Mucosa of descending colon (tissue), 3 donors: ENCODE measurements at regions not wholly inside any gene's neighbourhood (a gene's known extent, or its start where the extent isn't known, plus 50 kb on each side); places are given as distances from the start of the nearest gene placed in this dataset.

Source experiments
- ATAC-seq: fragments of 200-7000 bp; cut with Tn5 transposase; one replicate; pipeline ENCODE4 v1.9.1; 2020; ENCODE audit warnings: mild to moderate bottlenecking, moderate library complexity
- DNase-seq, 3 donors: peaks; one replicate each; pipeline ENCODE4 v3.0.0-alpha.2; 2020
- H3K36me3 ChIP-seq: fragments of 200-600 bp; one replicate; pipeline ENCODE4 v1.8.0; 2021; ENCODE audit warnings: low read depth, mild to moderate bottlenecking
- H3K4me1 ChIP-seq: fragments of 200-600 bp; one replicate; pipeline ENCODE4 v1.8.0; 2021; ENCODE audit warnings: low read depth, mild to moderate bottlenecking
- H3K4me3 ChIP-seq: fragments of 200-600 bp; one replicate; pipeline ENCODE4 v1.8.0; 2021; ENCODE audit warnings: mild to moderate bottlenecking
- H3K9me3 ChIP-seq: fragments of 200-600 bp; one replicate; pipeline ENCODE4 v1.8.0; 2021; ENCODE audit warnings: mild to moderate bottlenecking
- CTCF ChIP-seq: fragments of 200-600 bp; IDR thresholded peaks from one replicate; pipeline ENCODE4 v1.8.0; 2022; ENCODE audit warnings: antibody characterized with exemption, mild to moderate bottlenecking
- intact Hi-C, 2 donors: fragments of 100-400 bp; cut with DNase I in 1 of 2; cut with micrococcal nuclease in 1 of 2; formaldehyde crosslinking; loops; one replicate each; pipeline versions ENCODE4 v1.11.0 to v1.11.1; 2022; cut with DNase I, micrococcal nuclease
- donor health status: DM: no; HTN: no; CAD: no; lungs with moderate emphysema.
- donor health status: DM: no; HTN: no; CAD: no.
- donor health status: DM: no; HTN: yes; CAD: no.

DNA sequence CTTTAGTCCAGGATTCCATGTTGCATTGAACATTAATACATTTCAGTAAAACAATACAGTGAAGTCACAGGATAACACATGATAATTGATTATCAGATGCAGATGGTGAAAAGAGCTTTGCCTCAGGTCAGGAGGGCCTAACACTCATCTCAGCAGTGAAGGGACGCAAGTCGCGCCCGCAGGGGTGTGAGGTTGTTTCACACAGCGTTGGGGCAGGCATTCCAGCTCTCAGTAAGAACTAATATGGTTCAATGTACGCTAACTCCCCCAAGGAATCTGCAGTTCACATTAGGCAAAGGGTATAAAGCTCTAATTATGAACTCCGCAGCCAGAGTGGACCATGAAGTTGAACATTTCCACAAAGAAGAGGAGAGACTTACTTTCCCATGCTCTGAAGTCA lies 53.1 kb upstream of the ATL2 start:
- intact Hi-C loops = no loop called here
- DNase-seq (no peak), ATAC-seq (no peak)
- Histone ChIP-seq H3K36me3 (no peaks in the 10 kb centered on the region), H3K4me3 (no peak overlapping the region), H3K4me1 (no peaks in the 10 kb centered on the region), H3K9me3 (no peaks in the 10 kb centered on the region)
- no peak for TF ChIP-seq CTCF

DNA sequence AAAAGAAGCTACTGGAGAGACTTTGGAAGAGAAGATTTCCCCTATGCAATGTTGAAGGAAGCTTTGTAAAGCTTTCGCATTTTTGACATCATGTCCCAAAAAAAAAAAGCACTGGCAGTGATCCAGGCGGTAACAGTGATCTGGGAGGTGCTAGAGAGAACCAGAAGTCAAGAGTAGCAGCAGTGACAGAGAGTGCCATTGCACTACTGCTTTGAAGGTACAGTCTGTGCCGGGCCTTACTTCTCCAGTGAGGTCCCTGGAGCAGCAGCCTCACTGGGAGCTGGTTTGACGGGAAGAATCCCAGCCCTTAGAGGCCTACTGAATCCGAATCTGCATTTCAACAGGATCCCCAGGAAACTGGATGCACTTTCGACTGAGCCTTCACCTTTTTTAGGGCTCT lies 50.9 kb upstream of the ATL2 start:
- no peak for ATAC-seq
- no peaks in the 10 kb centered on the region for H3K4me1 ChIP-seq
- no peaks in the 10 kb centered on the region for H3K36me3 ChIP-seq
- H3K9me3 ChIP-seq = no peaks in the 10 kb centered on the region
- no peak for TF ChIP-seq CTCF
- DNase-seq = no peak
- intact Hi-C loops = no loop called here
- H3K4me3 ChIP-seq = no peak overlapping the region

DNA sequence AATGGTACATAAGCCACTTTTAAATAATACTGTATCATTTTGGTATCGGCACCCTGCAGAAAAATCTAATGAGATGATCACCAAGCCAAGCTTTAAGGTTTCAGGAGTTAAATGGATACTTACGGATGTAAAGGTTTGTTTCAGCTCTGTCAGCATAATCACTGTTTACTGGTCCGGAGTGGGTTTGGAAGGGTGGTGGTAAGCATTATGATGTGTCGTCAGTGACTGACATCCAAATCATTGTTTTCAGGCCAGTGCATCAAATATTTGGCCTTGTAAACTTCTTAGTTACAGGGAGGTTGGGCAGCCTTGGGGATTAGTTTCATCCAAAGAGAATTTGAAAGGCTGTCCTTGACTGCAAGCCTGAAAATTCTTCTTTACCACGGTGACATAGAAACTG lies 50.0 kb upstream of the ATL2 start:
- DNase-seq = no peak
- H3K4me1 ChIP-seq = no peaks in the 10 kb centered on the region
- intact Hi-C loops = no loop called here
- no peak for TF ChIP-seq CTCF
- no peaks in the 10 kb centered on the region for H3K9me3 ChIP-seq
- H3K4me3 ChIP-seq = no peak overlapping the region
- H3K36me3 ChIP-seq = no peaks in the 10 kb centered on the region
- ATAC-seq = no peak
